Parathyroid adenoma (tissue), 2 donors: ENCODE measurements at regions not wholly inside any gene's neighbourhood (a gene's known extent, or its start where the extent isn't known, plus 50 kb on each side); places are given as distances from the start of the nearest gene placed in this dataset.

Source experiments
- H2AFZ ChIP-seq: fragments of 300-600 bp; sonication (generic); one replicate; pipeline ENCODE4 v1.7.0; 2017; ENCODE audit warnings: antibody characterized with exemption, mild to moderate bottlenecking
- H3K27ac ChIP-seq: fragments of 300-600 bp; sonication (generic); one replicate; pipeline ENCODE4 v1.7.0; 2017
- H3K27me3 ChIP-seq: fragments of 300-600 bp; sonication (generic); one replicate; pipeline ENCODE4 v1.7.0; 2017; ENCODE audit warnings: low read length; ENCODE audit not compliant: control insufficient read depth, insufficient read depth
- H3K36me3 ChIP-seq: fragments of 300-600 bp; sonication (generic); one replicate; pipeline ENCODE4 v1.7.0; 2017; ENCODE audit warnings: low read length; ENCODE audit not compliant: control insufficient read depth, insufficient read depth
- H3K4me1 ChIP-seq: fragments of 300-600 bp; sonication (generic); one replicate; pipeline ENCODE4 v1.7.0; 2017; ENCODE audit warnings: control low read depth
- H3K4me2 ChIP-seq: fragments of 300-600 bp; sonication (generic); one replicate; pipeline ENCODE4 v1.7.0; 2017; ENCODE audit warnings: low read length
- H3K4me3 ChIP-seq: fragments of 300-600 bp; sonication (generic); one replicate; pipeline ENCODE4 v1.7.0; 2017; ENCODE audit warnings: low read depth, low read length
- H3K79me2 ChIP-seq: fragments of 300-600 bp; sonication (generic); one replicate; pipeline ENCODE4 v1.7.0; 2017; ENCODE audit warnings: control low read depth
- H3K9ac ChIP-seq: fragments of 300-600 bp; sonication (generic); one replicate; pipeline ENCODE4 v1.7.0; 2017; ENCODE audit warnings: mild to moderate bottlenecking
- H3K9me3 ChIP-seq: fragments of 300-600 bp; sonication (generic); one replicate; pipeline ENCODE4 v1.7.0; 2017; ENCODE audit warnings: low read length; ENCODE audit not compliant: control insufficient read depth
- CTCF ChIP-seq: fragments of 300-600 bp; sonication (generic); IDR thresholded peaks from one replicate; pipeline ENCODE4 v1.7.0; 2017; ENCODE audit warnings: antibody characterized with exemption, mild to moderate bottlenecking
- donor health status: primary hyperparathyroidism.

- H3K27me3 ChIP-seq: no peaks in the 10 kb centered on the region
- H3K4me1 ChIP-seq: no peaks in the 10 kb centered on the region
- H3K4me3 ChIP-seq: peak overlapping the region; percentile 5
Observed at GRCh38 chr11:19345848-19346681, 105.3 kb upstream of the E2F8 start.

GRCh38 chr11:19345519-19345847 is 104.7 kb upstream of the E2F8 start:
- no peak overlapping the region for H3K27ac ChIP-seq
- no peaks in the 10 kb centered on the region for H3K9me3 ChIP-seq
- H3K79me2 ChIP-seq: no peaks in the 10 kb centered on the region
- no peaks in the 10 kb centered on the region for H3K36me3 ChIP-seq
- no peak overlapping the region for H3K4me3 ChIP-seq
- TF ChIP-seq CTCF: no peak
- no peak overlapping the region for H3K9ac ChIP-seq
- H3K4me1 ChIP-seq: no peaks in the 10 kb centered on the region
- H3K4me2 ChIP-seq: peak overlapping the region; percentile 8
- H2AFZ ChIP-seq: peak overlapping the region; percentile 15
- H3K27me3 ChIP-seq: no peaks in the 10 kb centered on the region

More at GRCh38 chr11:19345848-19346681, 105.3 kb upstream of the E2F8 start:
- Histone ChIP-seq H3K36me3 (no peaks in the 10 kb centered on the region), H3K79me2 (no peaks in the 10 kb centered on the region), H3K9ac (no peak overlapping the region), H3K9me3 (no peaks in the 10 kb centered on the region), H2AFZ (peak overlapping the region; percentile 22), H3K4me2 (peak overlapping the region; percentile 8), H3K27ac (no peak overlapping the region)
- no peak for TF ChIP-seq CTCF

- Histone ChIP-seq H3K9ac (no peak overlapping the region), H3K9me3 (no peaks in the 10 kb centered on the region), H3K4me2 (no peak overlapping the region), H2AFZ (peak overlapping the region; percentile 50), H3K4me1 (no peaks in the 10 kb centered on the region), H3K27me3 (no peaks in the 10 kb centered on the region), H3K79me2 (no peaks in the 10 kb centered on the region), H3K36me3 (no peaks in the 10 kb centered on the region), H3K27ac (no peak overlapping the region), H3K4me3 (no peak overlapping the region)
- TF ChIP-seq CTCF: no peak
Observed at GRCh38 chr11:19344661-19345518, 104.1 kb upstream of the E2F8 start.

GRCh38 chr11:19342036-19342435 is 101.3 kb upstream of the E2F8 start:
- Histone ChIP-seq H3K4me2 (no peak overlapping the region), H2AFZ (no peak overlapping the region), H3K36me3 (no peaks in the 10 kb centered on the region), H3K9ac (no peak overlapping the region), H3K9me3 (no peaks in the 10 kb centered on the region), H3K4me1 (no peaks in the 10 kb centered on the region), H3K4me3 (no peak overlapping the region), H3K27ac (no peak overlapping the region), H3K27me3 (no peaks in the 10 kb centered on the region), H3K79me2 (no peaks in the 10 kb centered on the region)
- no peak for TF ChIP-seq CTCF
